ENCODE measurements at regions not wholly inside any gene's neighbourhood (a gene's known extent, or its start where the extent isn't known, plus 50 kb on each side); places are given as distances from the start of the nearest gene placed in this dataset.

DNA sequence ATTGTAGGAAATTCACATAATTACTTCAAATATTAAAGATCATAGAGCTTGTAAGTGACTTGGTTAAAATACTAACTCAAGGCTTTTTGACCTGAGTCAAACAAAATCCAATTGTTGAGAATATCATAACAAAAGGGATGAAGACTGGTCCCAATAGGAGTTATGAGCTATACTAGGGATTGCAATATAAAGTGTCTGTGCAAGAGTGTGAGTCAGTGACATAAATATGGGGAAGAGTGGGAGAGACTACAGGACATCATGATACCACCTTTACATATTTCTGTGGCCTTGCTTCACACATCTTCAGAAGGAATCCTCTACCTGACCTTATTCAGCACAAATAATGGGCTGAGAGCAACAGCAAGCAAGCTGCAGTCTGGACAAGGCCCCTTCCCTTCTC lies 180.9 kb upstream of the SLC24A2 start:
- TF ChIP-seq POLR2A (IDR thresholded peaks at IDR 0.05; ENCODE audit: low read length): no peak
- TF ChIP-seq GATA1 (IDR thresholded peaks at IDR 0.05; ENCODE audit: low read depth, low read length): no peak

All from erythroblast (primary cell).